LNCAP (cell line): ENCODE measurements at regions not wholly inside any gene's neighbourhood (a gene's known extent, or its start where the extent isn't known, plus 50 kb on each side); places are given as distances from the start of the nearest gene placed in this dataset.

Experiments used
- TF ChIP-seq, protein P1 (sequence below): fragments of 450-650 bp; IDR thresholded peaks from 2 replicates; pipeline ENCODE4 v1.5.1; 2017; ENCODE audit warnings: mild to moderate bottlenecking

DNA sequence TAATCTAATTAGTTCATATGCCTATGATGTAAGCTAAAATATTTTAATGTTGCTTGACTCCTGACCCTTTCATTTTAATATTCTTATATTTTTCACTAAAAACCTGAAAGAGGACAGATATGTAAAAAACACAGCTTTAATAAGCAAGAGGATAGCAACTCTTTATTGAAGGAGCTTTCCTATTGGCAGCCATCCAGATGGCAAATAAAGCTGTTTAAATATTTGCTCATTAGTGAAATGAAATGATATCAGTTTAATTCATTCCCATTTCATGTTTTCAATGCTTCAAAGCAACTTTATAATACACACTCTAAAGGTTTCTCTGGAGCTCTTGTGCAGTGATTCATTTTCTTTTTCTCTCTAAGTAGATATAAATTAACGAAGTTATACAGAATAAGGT is 473.4 kb downstream of the PCDH7 start:
- TF ChIP-seq, protein P1, sequence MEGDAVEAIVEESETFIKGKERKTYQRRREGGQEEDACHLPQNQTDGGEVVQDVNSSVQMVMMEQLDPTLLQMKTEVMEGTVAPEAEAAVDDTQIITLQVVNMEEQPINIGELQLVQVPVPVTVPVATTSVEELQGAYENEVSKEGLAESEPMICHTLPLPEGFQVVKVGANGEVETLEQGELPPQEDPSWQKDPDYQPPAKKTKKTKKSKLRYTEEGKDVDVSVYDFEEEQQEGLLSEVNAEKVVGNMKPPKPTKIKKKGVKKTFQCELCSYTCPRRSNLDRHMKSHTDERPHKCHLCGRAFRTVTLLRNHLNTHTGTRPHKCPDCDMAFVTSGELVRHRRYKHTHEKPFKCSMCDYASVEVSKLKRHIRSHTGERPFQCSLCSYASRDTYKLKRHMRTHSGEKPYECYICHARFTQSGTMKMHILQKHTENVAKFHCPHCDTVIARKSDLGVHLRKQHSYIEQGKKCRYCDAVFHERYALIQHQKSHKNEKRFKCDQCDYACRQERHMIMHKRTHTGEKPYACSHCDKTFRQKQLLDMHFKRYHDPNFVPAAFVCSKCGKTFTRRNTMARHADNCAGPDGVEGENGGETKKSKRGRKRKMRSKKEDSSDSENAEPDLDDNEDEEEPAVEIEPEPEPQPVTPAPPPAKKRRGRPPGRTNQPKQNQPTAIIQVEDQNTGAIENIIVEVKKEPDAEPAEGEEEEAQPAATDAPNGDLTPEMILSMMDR: no peak

DNA sequence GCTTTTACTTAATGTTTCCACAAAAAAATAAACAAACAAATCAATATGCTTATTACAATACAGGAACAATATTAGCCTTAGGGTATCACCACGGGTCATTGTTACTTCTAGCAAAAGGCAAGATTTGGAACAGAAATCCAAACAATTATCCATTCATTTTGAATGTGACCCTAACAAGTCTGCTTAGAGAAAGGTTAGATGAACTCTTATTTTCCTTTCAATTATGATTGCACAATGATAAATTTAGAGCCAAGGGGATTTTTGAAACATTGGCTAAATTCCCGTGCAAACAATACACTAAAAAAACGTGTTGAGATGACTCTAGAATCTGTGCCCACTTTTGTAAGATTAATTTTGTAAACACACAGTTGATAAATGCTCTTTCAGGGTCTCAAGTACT is 474.7 kb downstream of the PCDH7 start:
- TF ChIP-seq, protein P1: no peak

DNA sequence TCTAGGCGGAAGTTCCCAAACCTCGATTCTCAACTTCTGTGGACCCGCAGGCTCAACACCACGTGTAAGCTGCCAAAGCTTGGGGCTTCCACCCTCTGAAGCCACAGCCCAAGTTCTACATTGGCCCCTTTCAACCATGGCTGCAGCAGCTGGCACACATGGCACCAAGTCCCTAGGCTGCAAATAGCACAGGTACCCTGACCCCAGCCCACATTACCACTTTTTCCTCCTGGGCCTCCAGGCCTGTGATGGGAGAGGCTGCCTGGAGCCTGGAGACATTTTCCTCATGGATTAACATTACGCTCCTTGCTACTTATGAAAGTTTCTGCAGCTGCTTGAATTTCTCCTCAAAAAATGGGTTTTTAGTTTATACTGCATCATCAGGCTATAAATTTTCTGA is 479.5 kb downstream of the PCDH7 start:
- TF ChIP-seq, protein P1: no peak

DNA sequence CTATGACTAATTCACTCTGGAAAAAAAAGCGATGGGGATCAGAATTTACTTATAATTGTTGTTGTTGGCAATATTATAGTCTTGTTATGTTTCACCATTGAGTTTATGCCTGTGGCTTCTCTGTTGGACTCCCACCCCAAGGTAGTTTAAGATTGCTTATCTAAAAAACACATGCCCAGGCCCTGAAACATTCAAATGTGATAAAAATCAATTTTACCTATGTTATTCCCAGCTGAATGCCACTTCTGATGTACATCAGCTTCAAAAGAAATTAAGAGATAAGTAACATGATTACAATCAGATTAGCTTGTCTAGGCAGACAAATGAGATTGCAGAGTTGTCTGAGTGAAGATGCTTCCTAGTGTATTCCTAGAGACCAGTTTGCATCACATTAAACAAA is 484.7 kb downstream of the PCDH7 start:
- TF ChIP-seq, protein P1: no peak

DNA sequence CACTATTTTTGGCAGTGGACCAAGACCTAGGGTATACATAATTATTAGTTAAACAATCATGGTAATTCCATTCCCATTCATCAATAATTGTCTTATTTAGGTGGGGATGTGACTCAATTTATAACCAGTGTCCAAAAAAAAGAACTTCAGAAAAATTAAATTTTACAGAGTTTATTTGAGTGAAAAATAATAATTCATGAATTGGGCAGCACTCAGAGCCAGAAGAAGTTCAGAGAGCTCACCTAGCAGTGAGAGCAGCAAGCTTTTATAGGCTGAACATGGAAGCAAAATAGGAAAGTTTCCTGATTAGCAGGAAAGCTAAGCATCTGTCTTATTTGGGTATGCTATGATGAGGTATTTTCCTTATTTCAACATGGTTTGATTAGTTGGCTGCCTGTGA is 500.8 kb downstream of the PCDH7 start:
- TF ChIP-seq, protein P1: no peak

DNA sequence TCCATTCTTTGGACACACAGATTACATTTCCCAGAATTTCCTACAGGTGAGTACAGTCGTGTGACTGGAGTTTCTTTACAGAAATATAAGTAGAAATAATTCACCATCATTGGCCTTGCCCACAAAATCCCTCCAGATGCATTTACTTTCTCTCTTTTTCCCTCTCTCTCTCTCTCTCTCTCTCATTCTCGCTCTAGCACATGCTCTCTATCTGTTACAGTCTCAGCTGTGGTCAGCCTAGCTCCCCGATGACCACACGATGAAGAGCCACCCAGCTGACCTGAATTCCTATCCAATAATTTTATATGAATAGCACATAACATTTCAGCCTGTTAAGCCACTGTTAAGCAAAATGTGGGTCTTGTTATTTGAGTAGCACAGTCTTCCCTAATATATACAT is 507.9 kb downstream of the PCDH7 start:
- TF ChIP-seq, protein P1: no peak

DNA sequence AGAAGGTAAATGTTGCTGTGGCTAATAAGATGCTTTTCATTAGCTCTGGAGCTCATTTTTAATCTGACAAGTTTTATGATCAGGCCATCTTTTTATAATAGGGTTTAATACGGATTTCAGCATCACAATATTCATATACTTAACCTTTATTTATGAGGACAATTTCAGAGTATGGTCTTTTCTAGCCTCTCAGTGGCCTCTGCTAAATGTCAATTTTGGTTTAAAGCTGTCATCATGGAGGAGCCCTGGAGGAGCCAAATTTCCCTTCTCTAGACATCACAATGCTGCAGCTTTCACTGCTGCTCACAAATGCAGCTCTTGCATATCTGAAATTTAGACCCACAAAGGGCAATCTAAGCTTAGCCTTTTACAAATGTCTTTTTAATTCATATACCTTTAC is 510.4 kb downstream of the PCDH7 start:
- TF ChIP-seq, protein P1: no peak

DNA sequence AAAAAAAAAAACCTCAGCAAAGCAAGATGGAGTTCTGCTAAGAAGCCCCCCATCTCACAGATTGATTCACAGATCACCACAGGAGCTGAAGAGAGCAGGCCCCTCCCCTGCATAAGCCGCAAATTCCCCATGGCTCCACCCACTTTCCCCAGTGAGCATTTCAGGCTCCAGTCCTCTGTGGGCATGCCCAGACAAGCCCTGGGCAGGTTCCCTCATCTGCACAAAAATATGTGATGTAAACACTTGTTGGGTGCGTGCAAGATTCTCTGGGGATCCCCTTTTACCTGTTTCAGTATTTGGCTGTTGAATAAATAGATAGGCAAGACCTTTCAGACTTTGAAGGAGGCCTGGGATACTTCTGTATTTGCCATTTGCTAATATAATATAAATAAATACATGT is 514.3 kb downstream of the PCDH7 start:
- TF ChIP-seq, protein P1: no peak
